Stimulated activated CD4-positive, alpha-beta T cell treated with anti-CD3 and anti-CD28 coated beads, Interleukin-12 subunit alpha, Interleukin-12 subunit beta, amount 100 ng/mL, for 48 hours (primary cell): ENCODE measurements at regions not wholly inside any gene's neighbourhood (a gene's known extent, or its start where the extent isn't known, plus 50 kb on each side); places are given as distances from the start of the nearest gene placed in this dataset.

Experiments used
- DNase-seq, 3 donors: peaks; one replicate each; pipeline ENCODE4 v3.0.0-alpha.2; 2020; ENCODE audit warnings: low read depth in 2 of 3, low spot score in 1 of 3

- DNase-seq: no peak
Measured at GRCh38 chr16:85187886-85188285, 75.6 kb upstream of the CIBAR2 start.

- DNase-seq: no peak
Measured at GRCh38 chr16:85188822-85189672, 76.8 kb upstream of the CIBAR2 start.

- no peak for DNase-seq
Measured at GRCh38 chr16:85190572-85190971, 78.3 kb upstream of the CIBAR2 start.

- DNase-seq: no peak
Measured at GRCh38 chr16:85191341-85191965, 79.2 kb upstream of the CIBAR2 start.

- no peak for DNase-seq
Measured at GRCh38 chr16:85192238-85193114, 80.2 kb upstream of the CIBAR2 start.

- no peak for DNase-seq
Measured at GRCh38 chr16:85193115-85193493, 80.8 kb upstream of the CIBAR2 start.

- no peak for DNase-seq
Measured at GRCh38 chr16:85193876-85194275, 81.6 kb upstream of the CIBAR2 start.

- DNase-seq: no peak
Measured at GRCh38 chr16:85194307-85195270, 82.3 kb upstream of the CIBAR2 start.

- no peak for DNase-seq
Measured at GRCh38 chr16:85195271-85195647, 83.0 kb upstream of the CIBAR2 start.

- DNase-seq: no peak
Measured at GRCh38 chr16:85195900-85196772, 83.9 kb upstream of the CIBAR2 start.

- DNase-seq: no peak
Measured at GRCh38 chr16:85196976-85197375, 84.7 kb upstream of the CIBAR2 start.

- no peak for DNase-seq
Measured at GRCh38 chr16:85197611-85198566, 85.6 kb upstream of the CIBAR2 start.

- no peak for DNase-seq
Measured at GRCh38 chr16:85199069-85199725, 86.9 kb upstream of the CIBAR2 start.

- DNase-seq: no peak
Measured at GRCh38 chr16:85199880-85200279, 87.6 kb upstream of the CIBAR2 start.

- no peak for DNase-seq
Measured at GRCh38 chr16:85200471-85201278, 88.4 kb upstream of the CIBAR2 start.

GRCh38 chr16:85201574-85201973, 89.3 kb upstream of the CIBAR2 start:
- DNase-seq: no peak

GRCh38 chr16:85202051-85202601, 89.9 kb upstream of the CIBAR2 start:
- no peak for DNase-seq
